Retinal pigment epithelial cell (primary cell): ENCODE measurements at regions not wholly inside any gene's neighbourhood (a gene's known extent, or its start where the extent isn't known, plus 50 kb on each side); places are given as distances from the start of the nearest gene placed in this dataset.

ENCODE experiments used
- DNase-seq: peaks from one replicate; pipeline ENCODE4 v3.0.0-alpha.2; 2010; ENCODE audit warnings: low read depth
- H3K4me3 ChIP-seq: 2 replicates; pipeline ENCODE4 v1.5.1; 2011; ENCODE audit warnings: mild to moderate bottlenecking, low read length, control low read depth, moderate library complexity
- CTCF ChIP-seq: conservative IDR thresholded peaks from 2 replicates; pipeline ENCODE4 v1.5.1; 2011; ENCODE audit warnings: low read depth, low read length, control low read depth, inconsistent platforms

- DNase-seq = no peak
- TF ChIP-seq CTCF = no peak
- H3K4me3 ChIP-seq = no peak overlapping the region
These were observed 516.7 kb downstream of the PLPP3 start for GRCh38 chr1:56062625-56063024.

GRCh38 chr1:56061824-56062223 lies 517.5 kb downstream of the PLPP3 start:
- DNase-seq = no peak
- no peak overlapping the region for H3K4me3 ChIP-seq
- no peak for TF ChIP-seq CTCF

- no peak for DNase-seq
- no peak overlapping the region for H3K4me3 ChIP-seq
- no peak for TF ChIP-seq CTCF
These were observed 518.5 kb downstream of the PLPP3 start for GRCh38 chr1:56060906-56061305.

GRCh38 chr1:56057466-56058405 lies 521.6 kb downstream of the PLPP3 start:
- no peak overlapping the region for H3K4me3 ChIP-seq
- TF ChIP-seq CTCF = no peak
- DNase-seq = no peak

GRCh38 chr1:56056438-56057287 lies 522.7 kb downstream of the PLPP3 start:
- DNase-seq = peak; percentile 36
- H3K4me3 ChIP-seq = no peak overlapping the region
- no peak for TF ChIP-seq CTCF

- H3K4me3 ChIP-seq = no peak overlapping the region
- DNase-seq = no peak
- TF ChIP-seq CTCF = no peak
These were observed 524.4 kb downstream of the PLPP3 start for GRCh38 chr1:56054959-56055358.
